HG02981 (cell line): ENCODE measurements at regions not wholly inside any gene's neighbourhood (a gene's known extent, or its start where the extent isn't known, plus 50 kb on each side); places are given as distances from the start of the nearest gene placed in this dataset.
"Not testable (repeated sequence)": the region's sequence is repeated elsewhere in the genome, so short reads cannot be mapped to it uniquely, and the experiment has no call there.

Experiments
- ATAC-seq: cut with Tn5 transposase; IDR thresholded peaks from one replicate; pipeline ENCODE4 v1.9.1; 2021; ENCODE audit warnings: mild to moderate bottlenecking, moderate library complexity; ENCODE audit not compliant: unreplicated experiment

DNA sequence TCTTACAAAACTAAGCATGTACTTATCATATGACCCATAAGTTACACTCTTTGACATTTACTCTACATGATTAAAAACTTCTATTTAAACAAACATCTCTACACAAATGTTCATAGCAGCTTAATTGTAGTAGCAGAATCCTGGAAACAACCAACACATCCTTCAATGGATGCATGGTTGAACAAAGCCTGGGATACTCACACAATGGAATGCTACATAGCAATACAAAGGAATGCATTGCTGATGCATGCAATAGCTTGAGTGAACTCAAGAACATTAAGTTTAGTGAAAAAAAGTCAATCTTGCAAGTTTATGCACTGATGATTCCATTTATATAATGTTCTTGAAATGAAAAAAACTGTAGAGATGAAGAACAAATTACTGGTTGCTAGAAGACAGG, 686.9 kb downstream of the LRRIQ3 start:
- no peak for ATAC-seq

DNA sequence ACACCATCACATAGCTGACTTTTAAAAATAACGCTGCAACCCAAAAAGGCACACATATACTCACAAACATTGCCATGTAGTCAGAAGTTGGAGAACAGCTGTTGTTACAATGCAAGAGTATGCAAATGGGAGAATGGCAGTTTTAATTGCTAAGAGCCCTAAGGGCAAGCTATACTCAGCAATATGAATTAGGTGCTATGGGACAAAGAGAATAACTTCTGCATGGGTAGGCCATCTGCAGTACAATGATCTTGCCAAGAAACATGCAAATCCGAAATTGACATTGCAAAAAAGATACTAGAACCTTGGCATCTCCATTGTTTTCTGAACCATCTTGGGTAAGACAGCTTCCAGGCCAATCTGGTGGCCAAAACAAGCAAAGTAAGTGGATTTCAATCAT, 697.8 kb downstream of the LRRIQ3 start:
- ATAC-seq = no peak

DNA sequence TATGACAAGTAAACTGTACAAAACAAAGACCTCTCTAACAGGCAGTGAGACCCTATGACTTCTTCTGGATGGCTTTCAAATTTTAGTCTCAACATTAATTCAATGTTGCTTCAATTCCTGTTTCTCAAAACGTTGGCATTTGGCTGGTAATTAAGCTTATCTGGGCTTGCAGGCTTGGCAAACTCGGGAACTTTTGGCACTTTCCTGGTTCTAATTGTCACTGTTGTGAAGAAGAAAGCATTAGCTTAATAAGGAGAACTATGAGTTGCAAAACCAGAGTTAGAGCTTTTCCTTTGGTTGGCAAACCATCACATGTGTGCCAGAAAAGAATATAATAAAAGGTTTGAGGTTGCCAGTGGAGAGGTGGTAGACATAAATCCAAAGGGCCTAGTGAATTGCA, 698.3 kb downstream of the LRRIQ3 start:
- no peak for ATAC-seq

DNA sequence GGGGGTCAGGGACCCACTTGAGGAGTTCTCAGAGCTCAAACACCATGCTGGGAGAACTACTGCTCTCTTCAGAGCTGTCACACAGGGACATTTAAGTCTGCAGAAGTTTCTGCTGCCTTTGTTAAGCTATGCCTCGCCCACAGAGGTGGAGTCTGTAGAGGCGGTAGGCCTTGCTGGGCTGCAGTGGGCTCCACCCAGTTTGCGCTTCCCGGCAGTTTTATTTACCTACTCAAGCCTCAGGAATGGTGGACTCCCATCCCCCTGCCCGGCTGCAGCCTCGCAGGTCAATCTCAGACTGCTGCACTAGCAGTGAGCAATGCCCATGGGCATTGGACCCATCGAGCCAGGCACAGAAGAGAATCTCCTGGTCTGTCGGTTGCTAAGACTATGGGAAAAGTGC, 706.4 kb downstream of the LRRIQ3 start:
- ATAC-seq = no peak

DNA sequence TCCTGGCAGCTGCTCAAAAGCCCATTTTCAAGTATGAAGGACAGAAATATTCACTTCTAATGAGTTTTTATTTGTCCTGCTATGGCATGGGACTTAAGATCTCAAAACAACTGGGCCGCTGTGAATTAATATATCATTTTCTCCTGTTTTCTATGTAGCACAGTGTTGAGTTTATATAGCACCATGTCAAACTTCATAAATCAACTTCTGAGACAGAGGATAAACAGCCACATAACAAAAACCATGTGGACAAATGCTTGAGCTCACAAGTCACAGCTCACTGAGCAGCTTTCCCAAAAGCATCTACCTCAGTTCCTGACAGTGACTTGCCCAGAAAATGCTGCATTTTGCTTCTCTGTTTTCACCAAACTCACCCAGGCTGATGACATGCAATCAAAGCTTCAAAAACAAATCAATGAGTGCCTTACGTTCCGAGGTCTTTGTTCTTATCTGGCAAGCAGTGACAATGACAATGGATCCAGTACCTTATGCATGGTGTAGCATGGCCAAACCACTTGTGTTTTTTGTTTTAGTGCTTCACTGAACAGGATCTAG, 722.6 kb downstream of the LRRIQ3 start:
- ATAC-seq = no peak

DNA sequence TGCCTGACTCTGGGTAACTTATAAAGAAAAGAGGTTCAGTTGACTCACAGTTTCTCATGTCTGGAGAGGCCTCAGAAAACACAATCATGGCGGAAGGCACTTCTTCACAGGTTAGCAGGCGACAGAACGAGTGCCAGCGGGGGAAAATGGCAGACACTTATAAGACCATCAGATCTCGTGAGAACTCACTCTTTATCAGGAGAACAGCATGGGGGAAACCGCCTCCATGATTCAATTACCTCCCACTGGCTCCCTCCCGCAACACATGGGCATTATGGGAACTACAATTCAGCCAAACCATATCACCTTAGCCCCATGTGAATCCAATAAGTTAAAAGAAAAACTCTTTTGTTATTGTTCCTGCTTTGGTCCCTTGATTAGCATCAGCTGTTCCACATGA, 725.2 kb downstream of the LRRIQ3 start:
- no peak for ATAC-seq

DNA sequence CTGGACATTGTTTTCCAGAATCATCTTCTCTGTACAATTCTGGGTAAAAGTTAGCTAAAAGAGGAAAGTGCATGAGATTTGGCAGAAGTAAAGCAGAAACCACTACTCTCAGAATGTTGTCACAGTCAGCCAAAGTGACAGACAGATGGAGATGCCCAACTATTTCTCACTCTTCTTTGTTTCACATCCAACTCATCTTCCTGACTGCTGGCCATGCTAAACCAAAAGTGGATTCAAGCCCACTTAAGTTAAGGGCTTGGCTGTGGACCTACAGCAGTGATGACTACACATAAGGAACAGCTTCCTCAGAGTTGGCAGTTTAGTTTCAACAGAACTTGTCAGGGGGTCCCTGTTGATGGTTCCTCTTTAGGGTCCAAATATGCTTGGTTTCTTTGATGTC, 730.2 kb downstream of the LRRIQ3 start:
- ATAC-seq = no peak

DNA sequence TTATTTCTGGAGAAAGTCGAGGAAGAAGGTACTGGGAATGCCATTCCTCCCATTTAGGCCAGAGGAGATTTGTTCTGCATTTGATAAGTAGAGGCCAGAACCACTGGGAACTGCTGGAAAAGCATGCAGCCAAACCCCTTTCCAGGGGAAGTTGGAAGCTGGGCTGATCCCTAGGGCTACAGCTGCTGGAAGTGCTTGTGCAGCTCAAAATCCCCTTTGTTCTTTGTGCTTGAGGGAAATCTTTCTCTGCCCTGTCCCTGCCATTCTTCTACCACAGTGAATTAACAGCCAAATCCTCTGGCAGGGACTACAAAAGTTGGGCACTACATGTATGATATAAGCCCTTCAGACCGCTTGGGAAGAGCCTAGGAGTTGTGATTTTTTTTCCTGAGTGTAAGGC, 734.1 kb downstream of the LRRIQ3 start:
- ATAC-seq = no peak

DNA sequence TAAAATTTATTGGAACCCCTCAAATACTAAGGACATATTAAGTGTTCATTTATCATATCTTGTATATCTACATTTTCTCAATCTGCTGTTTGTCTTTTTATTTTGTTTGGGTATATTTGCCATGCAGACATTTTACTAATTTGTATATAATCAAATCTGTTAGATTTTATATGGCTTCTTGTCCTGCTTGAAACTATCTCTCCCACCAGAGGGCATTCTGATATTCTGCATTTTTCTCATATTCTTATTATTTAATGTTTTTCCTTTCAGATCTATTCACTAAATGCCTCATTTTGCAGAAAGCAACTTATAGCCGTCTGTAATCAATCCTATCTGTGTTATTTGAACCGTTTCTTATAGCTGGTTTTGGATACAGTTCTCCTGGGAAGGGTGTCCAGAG, 745.5 kb downstream of the LRRIQ3 start:
- ATAC-seq = no peak

DNA sequence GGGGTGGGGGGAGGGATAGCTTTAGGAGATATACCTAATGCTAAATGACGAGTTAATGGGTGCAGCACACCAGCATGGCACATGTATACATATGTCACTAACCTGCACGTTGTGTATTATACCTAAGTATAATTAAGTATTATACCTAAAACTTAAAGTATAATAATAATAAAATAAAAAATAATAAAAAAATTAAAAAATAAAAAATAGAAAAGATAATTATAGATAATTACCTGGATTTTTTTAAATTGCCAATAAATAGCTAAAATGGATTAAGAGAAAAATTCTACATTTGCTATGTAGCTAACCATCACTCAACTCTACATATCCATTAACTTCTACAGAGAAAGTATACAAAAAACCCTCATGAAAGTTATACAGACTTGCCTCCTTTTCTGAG, 747.3 kb downstream of the LRRIQ3 start:
- ATAC-seq = not testable (repeated sequence)

DNA sequence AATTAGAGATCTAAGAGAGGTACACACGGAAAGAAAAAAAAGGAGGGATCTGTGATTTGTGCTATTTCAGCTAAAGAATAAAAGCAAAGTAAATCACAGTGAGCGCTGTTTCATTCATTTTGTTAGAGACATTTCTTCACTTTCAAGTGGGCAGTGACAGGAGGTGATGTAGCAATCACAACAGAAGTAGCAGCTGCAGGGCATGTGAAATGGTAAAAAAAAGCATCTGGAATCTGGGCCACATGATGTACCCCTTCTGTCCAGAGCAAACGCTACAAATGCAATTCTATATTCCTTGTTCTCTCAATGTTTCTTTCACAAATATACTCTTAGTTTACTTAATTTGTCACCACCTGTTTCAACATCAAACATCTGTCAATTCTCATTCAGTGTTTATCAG, 786.5 kb downstream of the LRRIQ3 start:
- no peak for ATAC-seq

DNA sequence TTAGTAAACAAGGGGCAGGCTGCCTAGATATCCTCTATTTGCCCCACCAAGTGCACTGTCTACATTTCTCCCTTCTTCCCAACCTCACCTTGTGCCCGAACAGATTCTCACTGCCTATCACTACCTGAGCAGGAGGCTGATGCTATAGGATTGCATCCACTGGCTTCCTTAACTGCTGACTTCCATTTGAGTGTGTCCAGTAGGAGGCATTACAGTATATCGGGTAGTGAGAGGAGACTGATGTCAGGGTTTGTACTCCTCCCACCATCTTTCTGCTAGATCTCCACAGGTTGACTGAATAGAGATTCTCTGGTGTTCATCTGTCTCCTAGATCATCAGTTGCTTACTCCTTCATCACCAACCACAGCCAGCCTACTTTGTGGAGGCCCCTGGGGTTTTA, 796.3 kb downstream of the LRRIQ3 start:
- ATAC-seq = no peak

DNA sequence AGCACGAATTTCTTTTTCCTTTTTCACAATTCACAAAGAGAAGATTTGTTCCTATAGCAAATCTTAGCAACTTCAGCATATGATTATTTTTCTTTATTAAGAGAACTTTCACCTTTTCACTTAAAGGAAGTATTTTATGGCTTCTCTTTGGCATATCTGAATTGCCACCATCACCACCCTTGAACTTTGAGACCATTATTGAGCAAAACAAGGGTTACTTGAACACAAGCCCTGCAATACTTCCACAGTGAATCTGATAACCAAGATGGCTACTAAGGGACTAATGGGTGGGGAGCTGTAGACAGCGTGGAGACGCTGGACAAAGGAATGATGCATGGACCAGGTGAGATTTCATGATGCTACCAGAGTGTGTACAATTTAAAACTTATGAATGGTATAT, 815.0 kb downstream of the LRRIQ3 start:
- ATAC-seq = no peak

DNA sequence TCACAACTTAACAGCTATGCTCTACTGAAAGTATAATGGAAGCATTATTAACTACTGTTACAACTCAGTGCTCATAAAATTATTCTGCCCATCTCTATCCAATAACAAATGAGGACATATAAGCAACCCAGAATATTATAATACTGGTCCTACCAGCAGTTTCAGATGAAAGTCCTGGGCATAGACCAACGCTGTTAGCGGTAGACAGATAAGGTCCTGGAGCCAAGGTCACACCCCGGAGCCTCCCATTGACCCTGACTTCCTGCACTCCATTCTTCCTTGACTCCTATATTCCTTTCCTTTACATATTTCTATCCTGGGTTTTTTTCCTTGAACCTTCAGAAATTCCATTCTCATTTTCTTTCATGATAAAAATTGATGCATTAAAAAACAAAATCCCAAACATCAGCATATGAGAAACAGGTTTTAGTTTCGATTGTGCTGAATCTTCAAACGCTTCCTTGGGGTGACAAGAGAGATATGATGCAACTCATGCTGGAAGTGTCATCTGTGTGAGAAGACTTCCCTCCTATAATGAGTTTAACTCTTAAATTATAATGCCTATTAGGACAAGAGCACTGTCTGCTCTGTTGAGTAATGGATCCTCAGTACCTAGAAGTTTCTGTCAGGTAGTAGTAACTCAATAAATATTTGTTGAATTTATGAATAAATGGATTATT, 831.1 kb downstream of the LRRIQ3 start:
- no peak for ATAC-seq

DNA sequence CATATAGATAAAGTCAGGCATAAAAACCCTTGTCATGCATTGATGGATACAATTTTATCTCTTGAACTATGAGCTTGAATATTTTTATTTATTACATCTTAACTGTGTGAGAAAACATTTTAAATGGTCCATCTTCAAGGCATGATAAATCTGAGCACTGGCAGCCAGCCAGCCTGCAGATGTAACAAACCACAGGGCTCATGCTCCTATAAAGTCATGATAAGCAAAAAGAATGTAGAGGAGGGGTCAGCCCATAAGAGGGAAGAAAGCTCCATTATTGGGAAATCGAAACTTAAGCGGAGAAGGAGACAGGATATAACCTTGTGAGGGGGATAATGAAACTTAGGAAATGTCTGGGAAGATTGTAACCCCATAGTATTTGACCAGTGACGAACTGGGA, 839.0 kb downstream of the LRRIQ3 start:
- ATAC-seq = no peak

DNA sequence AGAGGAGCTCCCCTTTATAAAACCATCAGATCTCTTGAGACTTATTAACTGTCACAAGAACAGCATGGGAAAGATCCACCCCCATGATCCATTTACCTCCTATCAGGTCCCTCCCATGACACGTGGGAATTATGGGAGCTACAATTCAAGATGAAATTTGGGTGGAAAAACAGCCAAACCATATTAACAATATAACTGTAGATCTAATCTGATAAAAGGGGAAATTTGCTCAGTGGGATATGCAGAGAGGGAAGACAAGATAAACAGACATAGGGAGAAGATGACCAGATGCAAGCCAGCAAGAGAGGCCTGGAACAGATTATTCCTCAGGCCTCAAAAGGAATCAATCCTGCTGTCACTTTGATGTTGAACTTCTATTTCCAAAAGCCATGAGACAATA, 841.5 kb downstream of the LRRIQ3 start:
- no peak for ATAC-seq

DNA sequence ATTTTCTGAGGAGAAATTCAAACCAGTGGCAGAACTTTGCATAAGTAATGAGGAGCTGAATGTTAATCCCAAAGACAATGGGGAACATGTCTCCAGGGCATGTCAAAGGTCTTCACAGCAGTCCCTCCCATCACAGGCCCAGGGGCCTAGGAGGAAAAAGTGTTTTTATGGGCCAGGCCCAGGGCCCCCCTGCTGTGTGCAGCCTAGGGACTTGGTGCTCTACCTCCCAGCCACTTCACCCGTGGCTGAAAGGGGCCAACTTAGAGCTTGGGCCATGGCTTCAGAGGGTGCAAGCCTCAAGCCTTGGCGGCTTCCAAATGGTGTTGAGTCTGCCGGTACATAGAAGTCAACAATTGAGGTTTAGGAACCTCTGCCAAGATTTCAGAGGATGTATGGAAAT, 854.0 kb downstream of the LRRIQ3 start:
- ATAC-seq = no peak

DNA sequence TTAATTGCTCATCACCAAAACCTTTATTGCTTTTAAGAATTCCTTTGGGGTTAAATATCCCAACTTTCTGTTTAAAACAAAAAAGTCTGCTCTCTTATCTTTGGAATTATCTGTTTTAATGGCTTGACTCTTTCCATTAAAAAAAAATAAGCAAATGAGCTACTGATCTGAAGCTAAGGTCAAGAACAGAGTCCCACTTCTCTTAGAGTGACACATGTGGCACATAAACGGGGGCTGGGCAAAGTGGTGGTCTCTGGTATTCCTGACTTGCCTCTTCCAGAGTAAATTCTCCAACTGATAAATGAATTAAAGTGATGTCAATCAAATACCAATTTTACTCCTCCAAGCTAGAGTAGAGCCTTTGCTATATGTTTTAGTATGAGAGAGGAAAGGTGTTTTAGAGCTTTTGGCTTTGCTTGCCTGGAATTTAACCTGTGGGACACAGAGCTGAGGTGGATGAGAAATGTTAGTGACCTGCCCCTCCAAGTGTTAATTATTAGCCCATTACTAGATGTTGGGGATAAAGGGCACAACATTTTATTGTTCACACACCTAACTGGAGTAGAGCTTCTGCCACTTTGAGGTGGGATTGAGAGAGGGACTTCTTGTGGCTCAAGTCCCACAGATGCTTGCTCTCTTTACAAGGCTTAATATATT, 864.0 kb downstream of the LRRIQ3 start:
- ATAC-seq = no peak

DNA sequence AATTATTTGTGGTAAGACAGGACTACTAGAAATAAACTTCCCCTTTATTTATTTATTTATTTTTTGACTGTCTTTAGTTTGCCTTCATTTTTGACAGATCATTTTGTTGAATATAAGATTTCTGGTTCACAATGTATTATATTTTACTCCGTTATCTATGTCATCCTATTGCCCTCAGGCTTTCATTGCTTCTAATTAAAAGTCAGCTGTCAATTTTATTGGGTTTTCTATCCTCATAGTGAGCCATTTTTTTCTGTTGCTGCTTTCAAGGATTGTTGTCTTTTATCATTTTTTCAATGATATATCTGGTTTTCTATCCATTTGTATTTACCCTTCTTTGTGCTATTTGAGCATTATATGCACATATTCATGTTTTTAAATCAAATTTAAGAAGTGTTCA, 866.2 kb downstream of the LRRIQ3 start:
- ATAC-seq = no peak

DNA sequence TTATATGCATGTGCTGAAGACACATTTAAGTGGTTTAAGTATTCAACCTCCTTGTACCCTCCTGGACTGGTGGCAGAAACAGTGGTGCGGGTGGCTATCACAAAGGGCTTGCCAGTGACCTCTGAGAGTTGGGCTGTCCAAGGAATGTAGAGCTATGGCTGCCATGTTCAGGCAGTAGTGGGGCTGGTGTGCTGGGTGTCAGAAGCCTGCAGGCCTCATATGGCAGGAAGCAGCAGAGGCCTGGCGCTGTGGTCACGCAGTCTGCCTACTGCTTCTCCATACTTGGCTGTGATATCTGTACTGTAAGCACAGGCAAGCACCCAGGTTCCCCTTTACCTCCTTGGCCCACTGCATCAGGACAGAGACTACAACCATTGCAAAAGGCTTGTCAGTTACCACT, 870.0 kb downstream of the LRRIQ3 start:
- no peak for ATAC-seq

DNA sequence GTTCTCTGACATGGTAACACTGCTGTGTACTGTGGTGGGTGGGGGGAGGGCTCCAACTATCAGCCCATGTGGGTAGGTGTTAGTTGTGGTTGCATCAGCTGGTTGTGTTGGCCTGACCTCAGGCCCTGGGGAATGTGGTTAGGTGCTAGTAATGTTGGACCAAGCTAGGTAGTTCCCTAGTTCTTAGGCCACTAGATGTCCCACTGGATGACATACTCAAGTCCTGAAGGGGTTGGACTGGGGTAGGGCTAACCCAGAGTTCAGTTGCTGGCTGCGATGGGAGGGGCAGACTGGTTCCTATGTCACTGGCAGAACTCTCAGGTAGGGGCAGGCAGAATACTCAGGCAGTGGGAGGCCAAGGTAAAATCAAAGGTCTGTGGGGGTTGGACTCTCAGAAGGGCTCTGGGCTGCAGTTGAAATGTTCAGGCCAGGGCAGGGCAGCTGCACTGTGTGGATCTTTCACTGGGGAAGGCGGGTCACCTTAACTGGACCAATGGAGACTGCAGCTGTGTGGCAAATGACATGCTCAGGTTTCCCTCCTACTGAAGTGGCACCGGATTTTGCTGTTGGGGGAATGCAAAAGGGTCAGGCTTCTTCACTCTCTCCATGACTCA, 870.7 kb downstream of the LRRIQ3 start:
- no peak for ATAC-seq

DNA sequence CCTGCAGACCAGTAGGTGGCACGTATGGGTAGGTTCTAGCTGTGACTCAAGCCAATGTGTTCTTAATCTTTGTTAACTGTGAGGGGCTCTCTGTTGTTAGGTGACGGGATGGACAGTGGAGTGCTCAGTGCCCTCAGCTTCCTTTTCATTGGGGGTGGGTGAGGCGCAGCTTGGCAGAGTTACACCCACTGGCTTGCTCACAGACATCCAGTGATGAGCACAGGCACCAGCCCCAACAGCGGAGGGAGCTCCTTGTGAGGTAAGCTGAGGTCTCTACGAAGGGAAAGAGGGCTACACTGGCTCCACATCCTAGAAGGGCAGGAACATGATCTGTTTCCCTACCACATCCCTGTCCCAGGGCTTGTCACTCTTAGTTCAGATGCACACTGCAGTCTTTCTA, 871.3 kb downstream of the LRRIQ3 start:
- no peak for ATAC-seq
